ENCODE measurements at regions not wholly inside any gene's neighbourhood (a gene's known extent, or its start where the extent isn't known, plus 50 kb on each side); places are given as distances from the start of the nearest gene placed in this dataset.

DNA sequence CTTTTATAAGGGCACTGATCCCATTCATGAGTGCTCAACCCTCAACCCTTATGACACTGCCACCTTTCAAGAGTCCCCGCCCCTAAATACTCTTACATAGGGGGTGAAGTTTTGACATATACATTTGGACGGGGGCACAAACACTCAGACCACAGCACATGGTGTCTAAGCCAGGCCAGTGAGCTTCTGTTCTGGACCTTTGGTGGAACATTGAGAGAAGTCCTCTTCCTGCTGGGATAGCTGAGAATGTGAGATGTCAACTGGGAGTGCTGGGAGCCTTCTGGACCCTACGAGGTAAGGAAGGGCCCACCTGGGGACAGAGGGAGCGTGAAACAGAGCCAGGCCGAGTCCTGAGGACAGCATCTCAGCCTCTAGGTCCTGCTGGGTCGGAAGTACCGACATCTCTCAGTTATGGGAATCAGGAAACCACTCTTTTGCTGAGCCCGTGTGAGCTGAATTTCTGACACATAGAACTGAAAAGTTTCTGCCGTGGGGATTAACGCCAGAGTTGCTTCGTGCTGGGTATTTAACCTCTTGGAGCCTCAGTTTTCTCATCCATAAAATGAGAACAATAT is 114.9 kb downstream of the PDCL3 start:
- no peak for DNase-seq (ENCODE audit: low spot score)
- Histone ChIP-seq H3K9ac (ENCODE audit: low read depth in 1 of 2, low read length in 2 of 2) (no peak overlapping the region), H3K27ac (ENCODE audit: low read depth in 1 of 2, low read length in 2 of 2) (no peak overlapping the region), H3K4me1 (ENCODE audit: control insufficient read depth in 4 of 4, insufficient read depth in 4 of 4, low read length in 3 of 4) (no peaks in the 10 kb centered on the region), H3K36me3 (ENCODE audit: control insufficient read depth in 4 of 4, insufficient read depth in 3 of 4, low read depth in 1 of 4, low read length in 3 of 4) (no peaks in the 10 kb centered on the region), H3K27me3 (ENCODE audit: control insufficient read depth in 4 of 4, insufficient read depth in 4 of 4, low read length in 3 of 4) (no peaks in the 10 kb centered on the region), H3K9me3 (ENCODE audit: control insufficient read depth in 4 of 4, low read length in 3 of 4) (no peaks in the 10 kb centered on the region), H3K4me3 (ENCODE audit: low read depth in 1 of 3, low read length in 3 of 3) (no peak overlapping the region)
- TF ChIP-seq TAF1 (conservative IDR thresholded peaks at IDR 0.05) (no peak), JUND (IDR thresholded peaks at IDR 0.05) (no peak), REST (IDR thresholded peaks at IDR 0.05) (no peak), FOXA1 (IDR thresholded peaks at IDR 0.05) (no peak)
- whole genome bisulfite sequencing = 88% methylated on average over 11 of the region's 11 CpGs

DNA sequence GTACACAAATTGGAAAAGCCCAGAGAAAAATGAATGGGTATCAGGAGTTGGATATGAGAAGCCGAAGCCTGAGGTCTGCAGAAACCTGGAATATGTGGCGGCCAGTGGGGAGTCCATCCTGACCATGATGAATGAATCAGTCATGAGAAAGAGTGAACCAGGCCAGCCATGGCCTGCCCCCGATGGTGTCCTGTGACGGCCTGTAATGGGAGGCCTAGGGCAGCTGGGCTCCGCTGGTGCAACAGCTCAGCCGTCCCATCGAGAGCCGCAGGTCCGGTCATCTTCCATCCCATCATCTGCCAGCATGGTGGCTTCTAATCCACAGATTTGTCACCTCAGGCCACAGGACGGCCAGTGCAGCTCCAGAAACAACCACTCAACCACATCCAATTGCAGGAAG is 116.4 kb downstream of the PDCL3 start:
- Histone ChIP-seq H3K9me3 (ENCODE audit: control insufficient read depth in 4 of 4, low read length in 3 of 4) (peaks cover 0 to 4% (median 0%) of the 10 kb centered on the region in 4 donors), H3K36me3 (ENCODE audit: control insufficient read depth in 4 of 4, insufficient read depth in 3 of 4, low read depth in 1 of 4, low read length in 3 of 4) (no peaks in the 10 kb centered on the region), H3K4me3 (ENCODE audit: low read depth in 1 of 3, low read length in 3 of 3) (no peak overlapping the region), H3K27me3 (ENCODE audit: control insufficient read depth in 4 of 4, insufficient read depth in 4 of 4, low read length in 3 of 4) (no peaks in the 10 kb centered on the region), H3K9ac (ENCODE audit: low read depth in 1 of 2, low read length in 2 of 2) (no peak overlapping the region), H3K4me1 (ENCODE audit: control insufficient read depth in 4 of 4, insufficient read depth in 4 of 4, low read length in 3 of 4) (no peaks in the 10 kb centered on the region), H3K27ac (ENCODE audit: low read depth in 1 of 2, low read length in 2 of 2) (no peak overlapping the region)
- WGBS = 95% methylated on average over 10 of the region's 10 CpGs
- no peak for TF ChIP-seq RXRA (IDR thresholded peaks at IDR 0.05)
- TF ChIP-seq, protein P1, sequence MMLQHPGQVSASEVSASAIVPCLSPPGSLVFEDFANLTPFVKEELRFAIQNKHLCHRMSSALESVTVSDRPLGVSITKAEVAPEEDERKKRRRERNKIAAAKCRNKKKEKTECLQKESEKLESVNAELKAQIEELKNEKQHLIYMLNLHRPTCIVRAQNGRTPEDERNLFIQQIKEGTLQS (IDR thresholded peaks at IDR 0.05) = no peak
- TF ChIP-seq, protein P2, sequence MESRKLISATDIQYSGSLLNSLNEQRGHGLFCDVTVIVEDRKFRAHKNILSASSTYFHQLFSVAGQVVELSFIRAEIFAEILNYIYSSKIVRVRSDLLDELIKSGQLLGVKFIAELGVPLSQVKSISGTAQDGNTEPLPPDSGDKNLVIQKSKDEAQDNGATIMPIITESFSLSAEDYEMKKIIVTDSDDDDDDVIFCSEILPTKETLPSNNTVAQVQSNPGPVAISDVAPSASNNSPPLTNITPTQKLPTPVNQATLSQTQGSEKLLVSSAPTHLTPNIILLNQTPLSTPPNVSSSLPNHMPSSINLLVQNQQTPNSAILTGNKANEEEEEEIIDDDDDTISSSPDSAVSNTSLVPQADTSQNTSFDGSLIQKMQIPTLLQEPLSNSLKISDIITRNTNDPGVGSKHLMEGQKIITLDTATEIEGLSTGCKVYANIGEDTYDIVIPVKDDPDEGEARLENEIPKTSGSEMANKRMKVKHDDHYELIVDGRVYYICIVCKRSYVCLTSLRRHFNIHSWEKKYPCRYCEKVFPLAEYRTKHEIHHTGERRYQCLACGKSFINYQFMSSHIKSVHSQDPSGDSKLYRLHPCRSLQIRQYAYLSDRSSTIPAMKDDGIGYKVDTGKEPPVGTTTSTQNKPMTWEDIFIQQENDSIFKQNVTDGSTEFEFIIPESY (IDR thresholded peaks at IDR 0.05) = no peak
- no peak for TF ChIP-seq SP1 (IDR thresholded peaks at IDR 0.05)
- DNase-seq (ENCODE audit: low spot score) = no peak

GRCh38 chr2:100682536-100682935 is 119.7 kb downstream of the PDCL3 start:
- H3K9me3 ChIP-seq (ENCODE audit: control insufficient read depth in 4 of 4, low read length in 3 of 4) = peaks cover 0 to 13% (median 0%) of the 10 kb centered on the region in 4 donors
- 76% methylated on average over 7 of the region's 7 CpGs for WGBS
- TF ChIP-seq TAF1 (conservative IDR thresholded peaks at IDR 0.05) (no peak), EGR1 (IDR thresholded peaks at IDR 0.05; ENCODE audit: low read depth in 2 of 2) (no peak), HNF4A (conservative IDR thresholded peaks at IDR 0.05) (no peak), YY1 (IDR thresholded peaks at IDR 0.05) (no peak), NR2F2 (IDR thresholded peaks at IDR 0.05) (no peak), MAX (IDR thresholded peaks at IDR 0.05) (no peak), RAD21 (IDR thresholded peaks at IDR 0.05) (no peak), RXRA (IDR thresholded peaks at IDR 0.05) (no peak), HNF4G (IDR thresholded peaks at IDR 0.05) (no peak), SP1 (IDR thresholded peaks at IDR 0.05) (no peak), JUND (IDR thresholded peaks at IDR 0.05) (no peak), GABPA (IDR thresholded peaks at IDR 0.05 in 1 of 2, conservative IDR thresholded peaks at IDR 0.05 in 1 of 2) (no peak)
- TF ChIP-seq, protein P3, sequence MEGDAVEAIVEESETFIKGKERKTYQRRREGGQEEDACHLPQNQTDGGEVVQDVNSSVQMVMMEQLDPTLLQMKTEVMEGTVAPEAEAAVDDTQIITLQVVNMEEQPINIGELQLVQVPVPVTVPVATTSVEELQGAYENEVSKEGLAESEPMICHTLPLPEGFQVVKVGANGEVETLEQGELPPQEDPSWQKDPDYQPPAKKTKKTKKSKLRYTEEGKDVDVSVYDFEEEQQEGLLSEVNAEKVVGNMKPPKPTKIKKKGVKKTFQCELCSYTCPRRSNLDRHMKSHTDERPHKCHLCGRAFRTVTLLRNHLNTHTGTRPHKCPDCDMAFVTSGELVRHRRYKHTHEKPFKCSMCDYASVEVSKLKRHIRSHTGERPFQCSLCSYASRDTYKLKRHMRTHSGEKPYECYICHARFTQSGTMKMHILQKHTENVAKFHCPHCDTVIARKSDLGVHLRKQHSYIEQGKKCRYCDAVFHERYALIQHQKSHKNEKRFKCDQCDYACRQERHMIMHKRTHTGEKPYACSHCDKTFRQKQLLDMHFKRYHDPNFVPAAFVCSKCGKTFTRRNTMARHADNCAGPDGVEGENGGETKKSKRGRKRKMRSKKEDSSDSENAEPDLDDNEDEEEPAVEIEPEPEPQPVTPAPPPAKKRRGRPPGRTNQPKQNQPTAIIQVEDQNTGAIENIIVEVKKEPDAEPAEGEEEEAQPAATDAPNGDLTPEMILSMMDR (IDR thresholded peaks at IDR 0.05; ENCODE audit: low read depth, low read length, missing input control) = no peak
- TF ChIP-seq, protein P2 (IDR thresholded peaks at IDR 0.05) = no peak
- no peak overlapping the region for H3K9ac ChIP-seq (ENCODE audit: low read depth in 1 of 2, low read length in 2 of 2)
- no peak overlapping the region for H3K27ac ChIP-seq (ENCODE audit: low read depth in 1 of 2, low read length in 2 of 2)
- no peaks in the 10 kb centered on the region for H3K27me3 ChIP-seq (ENCODE audit: control insufficient read depth in 4 of 4, insufficient read depth in 4 of 4, low read length in 3 of 4)
- H3K36me3 ChIP-seq (ENCODE audit: control insufficient read depth in 4 of 4, insufficient read depth in 3 of 4, low read depth in 1 of 4, low read length in 3 of 4) = no peaks in the 10 kb centered on the region
- DNase-seq (ENCODE audit: low spot score) = no peak
- H3K4me3 ChIP-seq (ENCODE audit: low read depth in 1 of 3, low read length in 3 of 3) = no peak overlapping the region
- H3K4me1 ChIP-seq (ENCODE audit: control insufficient read depth in 4 of 4, insufficient read depth in 4 of 4, low read length in 3 of 4) = no peaks in the 10 kb centered on the region
